ENCODE measurements at regions not wholly inside any gene's neighbourhood (a gene's known extent, or its start where the extent isn't known, plus 50 kb on each side); places are given as distances from the start of the nearest gene placed in this dataset.
"Not testable (repeated sequence)": the region's sequence is repeated elsewhere in the genome, so short reads cannot be mapped to it uniquely, and the experiment has no call there.

DNA sequence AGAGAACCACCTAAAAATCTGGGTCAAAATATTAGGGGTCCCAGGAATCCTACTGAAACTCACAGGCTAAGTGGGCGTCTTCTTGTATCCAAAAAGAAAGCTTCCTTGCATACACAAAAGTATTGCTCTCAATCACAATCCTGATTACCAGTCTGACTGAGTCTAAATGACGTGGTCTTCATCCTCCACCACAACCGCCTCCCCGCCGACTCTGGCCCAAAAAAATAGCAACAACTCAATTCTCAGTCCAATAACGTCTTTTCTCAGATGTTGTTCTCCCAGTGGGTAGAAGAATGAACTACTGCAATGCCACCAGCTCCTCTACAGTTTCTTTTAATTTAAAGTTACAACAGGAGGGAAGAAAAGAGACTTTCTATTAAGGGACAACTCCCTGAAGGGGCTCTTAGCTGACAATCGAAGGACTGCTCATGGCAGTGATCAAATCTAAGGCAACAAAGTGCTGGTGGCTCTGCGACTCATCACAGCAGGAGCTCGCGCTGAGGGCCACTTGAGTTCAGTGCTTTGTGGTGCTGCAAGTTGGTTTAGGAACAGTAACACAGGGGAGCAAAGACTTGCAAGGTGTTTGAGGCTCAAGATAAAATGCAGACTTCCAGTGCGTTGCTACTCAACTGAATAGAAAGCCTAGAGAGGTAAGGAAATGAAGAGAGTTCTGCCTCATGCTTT, 394.1 kb downstream of the BCAT1 start:
- FAIRE-seq, result no peak

DNA sequence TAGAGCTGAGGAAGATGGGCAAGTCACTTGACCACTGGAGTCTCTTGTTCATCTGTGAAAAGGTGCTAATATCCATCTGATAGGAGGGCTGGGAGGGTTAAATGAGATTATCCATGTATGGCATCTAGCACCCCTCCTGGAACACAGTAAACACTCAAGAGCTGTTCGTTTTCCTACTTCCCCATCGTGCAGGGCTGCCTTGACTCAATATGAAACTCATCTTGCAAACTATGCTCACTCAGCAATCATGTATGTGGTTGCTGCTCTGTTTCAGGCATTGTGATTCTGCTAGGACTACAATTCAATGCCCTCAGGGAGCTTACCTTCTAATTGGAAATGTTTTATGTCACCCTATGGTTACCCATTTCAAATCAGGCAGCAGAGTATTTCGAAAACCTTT, 395.6 kb downstream of the BCAT1 start:
- no peak for FAIRE-seq

DNA sequence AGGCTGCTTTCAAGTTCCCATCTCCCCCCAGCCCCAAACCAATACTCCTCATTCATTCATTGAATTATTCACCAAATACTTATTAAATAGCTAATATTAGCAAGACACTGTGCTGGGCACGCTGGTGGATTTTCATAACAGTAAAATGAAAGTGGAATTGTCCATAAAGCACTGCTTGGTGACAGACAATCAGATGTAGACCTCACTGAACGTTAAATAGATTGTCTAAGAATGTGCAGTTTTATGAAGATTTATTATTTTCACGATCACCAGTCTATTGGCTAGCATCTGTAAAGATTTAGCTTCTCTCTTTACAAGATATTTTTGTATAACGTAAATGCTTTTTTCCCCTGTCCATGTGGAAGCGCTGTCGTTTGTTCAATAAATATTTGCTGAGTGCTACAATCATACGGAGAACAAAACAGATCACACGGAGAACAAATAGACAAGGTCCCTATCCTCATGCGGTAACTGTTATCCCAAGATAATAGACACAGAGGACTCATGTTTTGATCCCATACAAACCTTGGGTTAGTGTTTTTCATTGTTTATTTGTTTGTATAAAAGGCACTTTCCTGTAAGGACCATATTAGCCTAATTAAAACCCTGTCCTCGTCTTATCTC, 397.6 kb downstream of the BCAT1 start:
- FAIRE-seq, result no peak

DNA sequence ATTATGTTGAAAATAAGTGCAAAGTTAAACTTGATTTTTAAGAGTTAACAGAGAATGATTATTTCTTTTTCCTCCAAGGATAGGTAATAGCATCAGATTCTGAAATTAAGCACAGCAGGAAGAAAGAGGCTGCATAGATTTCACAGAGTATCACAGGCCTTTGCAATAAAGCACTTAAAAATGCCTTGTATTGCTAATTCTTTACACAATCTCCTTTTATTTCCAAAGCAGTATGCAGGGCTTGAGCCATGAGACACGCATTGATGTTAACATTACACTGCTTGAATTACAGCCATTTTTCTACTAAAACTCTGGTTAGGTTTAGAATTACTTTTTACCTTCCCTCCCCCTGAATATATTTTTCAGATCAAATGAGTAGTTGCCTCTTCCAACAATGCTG, 398.3 kb downstream of the BCAT1 start:
- FAIRE-seq, result no peak

DNA sequence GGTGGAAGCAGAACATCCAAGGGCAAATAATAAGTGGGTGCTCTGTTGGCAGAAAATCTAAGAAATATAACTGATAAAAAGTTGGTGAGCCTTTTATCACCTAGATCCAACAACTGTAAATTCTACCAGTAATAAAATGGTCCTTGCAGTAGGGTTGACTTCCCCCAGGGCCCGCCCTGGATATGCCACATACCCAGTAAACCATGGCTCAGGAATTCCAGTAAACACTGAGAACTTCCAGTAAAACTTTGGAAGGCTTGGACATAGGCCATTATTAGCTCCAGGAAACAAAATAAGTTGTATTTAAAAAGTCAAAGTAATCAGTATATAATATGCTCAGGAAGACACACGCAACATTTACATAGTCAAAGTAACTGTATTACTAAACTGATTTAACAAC, 402.2 kb downstream of the BCAT1 start:
- FAIRE-seq, result no peak

DNA sequence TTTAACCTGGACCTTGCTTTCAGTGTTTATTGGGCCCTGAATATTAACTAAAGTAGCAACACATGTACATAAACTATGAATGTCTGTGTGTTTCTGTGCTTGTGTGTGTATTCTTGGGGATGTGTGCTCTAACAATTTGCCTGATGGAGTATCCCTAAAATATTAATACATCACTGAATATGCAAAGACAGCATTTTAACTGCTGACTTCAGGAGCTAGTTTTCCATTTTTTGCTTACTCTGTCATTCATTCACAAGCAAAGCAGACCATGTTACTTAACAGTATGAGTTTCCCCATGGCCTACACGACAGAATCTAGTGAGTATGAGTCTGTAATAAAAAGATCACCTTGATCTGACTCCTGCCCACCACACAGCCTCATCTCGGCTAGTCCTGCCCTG, 402.8 kb downstream of the BCAT1 start:
- FAIRE-seq, result no peak

DNA sequence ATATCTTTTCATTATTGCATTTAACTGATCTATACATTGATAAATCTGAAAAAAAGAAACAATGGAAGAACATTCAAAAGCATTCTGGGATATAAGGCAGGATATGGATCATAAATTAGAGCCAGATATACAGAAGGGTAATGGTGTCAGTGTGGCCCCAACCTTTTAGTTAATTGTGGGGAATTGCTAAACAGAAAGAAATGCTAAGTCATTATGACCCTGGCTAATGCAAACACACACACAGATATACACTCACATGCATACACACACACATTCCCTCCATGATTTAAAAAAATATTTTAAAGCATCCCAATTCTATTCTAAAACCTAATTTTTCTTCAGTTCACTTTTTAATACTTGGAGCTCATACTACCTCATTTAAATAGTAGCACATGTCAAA, 404.5 kb downstream of the BCAT1 start:
- FAIRE-seq, result no peak

DNA sequence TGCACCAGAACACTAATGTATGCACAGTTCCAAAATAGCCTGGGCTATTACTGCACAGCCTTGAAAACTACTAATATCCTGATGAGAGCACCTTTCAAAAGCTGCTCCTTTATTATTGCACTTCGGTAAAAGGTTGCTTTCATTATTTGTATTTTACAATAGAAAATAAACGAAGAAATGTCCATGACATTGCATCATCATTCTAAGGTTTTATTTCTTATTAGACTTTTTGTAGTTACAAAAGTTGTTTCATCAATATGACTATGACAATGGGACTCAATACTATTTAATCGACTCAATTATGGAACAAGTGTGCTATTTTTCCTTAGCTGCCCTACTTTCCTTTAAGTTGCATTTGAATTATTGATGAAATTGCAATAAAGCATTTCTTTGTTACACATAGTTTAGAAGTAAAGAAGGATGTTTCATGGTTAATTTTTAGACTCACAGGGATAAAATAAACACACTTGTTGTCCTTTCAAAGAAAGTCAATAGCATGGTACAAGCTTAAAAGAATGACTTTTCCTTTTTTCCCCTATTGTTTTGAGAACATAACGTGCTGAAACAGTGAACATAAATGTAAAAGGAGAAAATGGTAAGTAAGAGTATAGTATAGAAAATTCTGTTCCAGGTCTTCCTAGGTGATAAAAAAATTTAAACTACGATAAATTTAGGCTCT, 407.6 kb downstream of the BCAT1 start:
- FAIRE-seq, result no peak

DNA sequence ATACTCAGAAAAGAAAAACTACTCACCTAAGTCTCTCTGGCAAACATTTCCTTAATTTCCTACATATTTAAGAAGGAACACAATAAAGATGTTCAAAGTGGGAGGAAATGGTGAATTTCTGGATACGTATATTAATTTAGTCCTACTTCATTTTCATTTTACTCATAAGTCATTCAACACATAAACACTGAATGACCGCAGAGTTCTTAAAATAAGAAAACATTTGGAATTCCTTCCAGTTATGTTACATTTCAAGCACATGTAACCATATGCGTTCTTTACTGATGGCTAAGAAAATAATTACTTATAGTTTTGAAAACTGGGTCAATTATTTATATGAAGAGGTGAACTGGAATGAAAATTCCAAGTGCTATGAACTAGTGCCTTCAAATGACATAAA, 409.3 kb downstream of the BCAT1 start:
- no peak for FAIRE-seq

DNA sequence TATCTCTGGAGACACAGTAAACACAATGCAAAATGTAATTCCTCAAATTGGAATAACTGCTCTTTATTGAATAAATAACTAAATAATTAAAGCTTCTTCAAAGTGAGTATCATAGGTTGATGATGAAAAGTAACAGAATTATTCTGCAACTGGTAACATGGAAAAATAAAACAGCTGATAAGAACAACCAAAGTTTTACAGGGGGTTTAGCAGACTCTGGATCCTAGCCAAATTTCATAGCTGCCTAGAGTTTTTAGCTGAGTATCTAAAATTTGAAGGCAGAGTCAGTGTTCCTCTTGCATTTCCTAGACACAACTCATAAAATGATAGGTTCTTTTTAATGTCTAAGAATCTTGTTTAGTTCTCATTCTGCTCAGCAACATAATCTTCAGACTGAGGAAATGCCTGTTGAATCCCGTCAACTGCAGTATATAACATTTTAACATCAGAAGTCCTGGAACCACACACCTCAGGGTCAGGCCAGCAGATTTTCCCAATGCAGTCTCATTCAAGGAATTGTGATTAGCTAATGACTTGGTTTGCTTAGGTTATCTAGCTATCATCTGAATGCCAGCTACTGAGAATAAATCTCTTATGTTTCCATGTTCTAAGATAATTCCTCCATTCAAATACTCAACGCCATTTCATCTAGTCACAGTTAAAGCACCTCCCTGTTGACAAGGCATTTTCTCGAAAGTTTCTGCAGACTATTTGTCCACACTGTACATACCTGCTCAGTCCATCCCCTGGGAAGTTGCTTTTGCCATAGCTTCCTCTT, 411.6 kb downstream of the BCAT1 start:
- no peak for FAIRE-seq

DNA sequence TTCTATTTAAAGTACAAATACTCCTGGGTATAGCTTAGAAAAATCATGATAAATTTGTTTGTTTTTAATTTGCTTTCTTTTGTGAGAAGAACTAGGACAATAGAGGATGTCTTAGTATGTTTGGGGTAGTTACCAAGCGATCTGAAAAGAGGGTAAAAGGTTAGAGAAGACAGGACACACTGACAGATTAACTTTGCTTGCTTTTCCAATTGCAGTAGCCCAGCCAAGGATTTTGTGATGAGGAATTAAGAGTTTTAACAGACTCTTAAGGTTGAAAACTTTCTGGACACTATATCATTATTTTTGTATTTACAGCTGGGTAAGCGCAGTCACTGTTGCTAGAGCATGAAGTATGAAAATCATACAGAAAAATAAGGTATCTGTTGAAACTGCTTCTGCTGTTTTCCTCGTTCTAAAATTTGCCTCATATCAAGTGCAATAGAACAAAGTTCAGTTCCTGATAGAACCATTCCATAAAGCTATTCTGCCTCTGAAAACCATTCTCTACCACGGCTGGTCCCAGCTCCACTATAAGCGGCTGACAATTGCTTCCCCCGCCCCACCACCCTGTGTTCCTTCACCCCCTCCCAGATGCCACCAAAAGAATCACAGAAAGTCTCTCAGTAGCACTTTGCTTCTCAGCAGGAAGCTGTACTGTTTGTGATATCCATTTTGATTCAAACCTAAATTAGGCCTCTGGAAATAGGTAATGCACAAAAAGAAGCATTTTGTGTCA, 413.4 kb downstream of the BCAT1 start:
- no peak for FAIRE-seq

DNA sequence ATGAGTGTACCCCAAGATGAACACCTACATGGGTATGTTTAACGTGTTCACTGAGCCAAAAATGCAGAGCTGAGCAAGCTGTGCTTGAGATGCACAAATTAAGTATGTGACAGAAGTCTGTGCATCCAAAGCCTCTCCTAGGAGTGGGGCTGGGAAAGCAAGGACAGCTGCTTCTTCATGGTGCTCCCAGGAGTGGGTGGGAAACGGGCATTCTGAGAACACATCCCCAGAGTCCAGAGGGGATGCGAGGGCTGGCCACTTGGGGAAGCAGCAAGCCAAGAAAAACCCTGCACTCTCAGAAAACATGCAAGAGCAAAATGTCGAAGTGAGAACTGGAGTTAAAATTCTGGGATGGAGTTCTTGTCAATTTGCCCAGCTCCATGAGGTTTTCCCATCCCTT, 414.3 kb downstream of the BCAT1 start:
- no peak for FAIRE-seq

DNA sequence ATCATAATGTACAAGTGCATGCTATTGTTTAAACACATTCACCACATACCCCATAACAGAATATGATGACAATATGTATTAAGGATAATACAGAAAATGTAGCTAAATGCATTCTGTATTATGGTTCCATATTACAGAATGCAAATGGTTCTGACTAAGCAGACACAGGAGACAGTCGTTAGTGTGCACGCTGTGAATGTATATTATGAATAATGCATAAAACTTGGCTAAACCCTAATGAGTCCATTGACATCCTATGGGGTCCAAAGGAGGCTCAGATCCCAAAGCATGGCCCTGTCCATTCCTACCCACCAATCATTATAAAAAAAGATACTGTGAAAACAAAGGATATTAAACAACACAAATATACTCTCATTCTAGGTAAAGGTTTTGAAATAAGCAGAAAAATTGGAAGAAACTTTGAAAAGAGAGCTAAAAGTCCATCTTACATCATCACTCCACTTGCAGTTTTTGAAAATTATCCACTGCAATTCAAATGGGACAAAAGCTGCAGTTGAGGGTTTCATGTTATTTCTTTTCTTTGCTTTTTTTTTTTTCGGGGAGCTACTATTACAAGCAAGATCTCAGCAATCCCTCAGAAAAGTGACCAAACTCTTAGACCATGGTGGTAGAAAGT, 415.1 kb downstream of the BCAT1 start:
- FAIRE-seq, result no peak

DNA sequence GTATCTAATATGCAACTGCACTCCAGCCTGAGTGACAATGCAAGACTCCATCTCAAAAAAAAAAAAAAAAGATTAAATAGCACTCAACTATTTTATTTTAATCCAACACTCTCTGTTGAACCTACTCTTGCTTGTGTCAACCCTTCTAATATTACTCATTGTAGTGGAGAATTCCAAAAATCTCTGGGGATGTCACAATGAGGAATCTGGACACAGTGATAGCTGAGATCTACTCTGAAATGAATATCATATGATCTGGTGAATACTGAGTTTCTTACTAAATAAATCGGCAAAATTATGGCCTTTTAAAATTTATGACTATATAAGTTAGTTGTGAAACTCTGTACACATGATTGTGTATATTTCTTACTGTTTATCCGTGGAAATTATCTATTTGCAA, 418.2 kb downstream of the BCAT1 start:
- no peak for FAIRE-seq

DNA sequence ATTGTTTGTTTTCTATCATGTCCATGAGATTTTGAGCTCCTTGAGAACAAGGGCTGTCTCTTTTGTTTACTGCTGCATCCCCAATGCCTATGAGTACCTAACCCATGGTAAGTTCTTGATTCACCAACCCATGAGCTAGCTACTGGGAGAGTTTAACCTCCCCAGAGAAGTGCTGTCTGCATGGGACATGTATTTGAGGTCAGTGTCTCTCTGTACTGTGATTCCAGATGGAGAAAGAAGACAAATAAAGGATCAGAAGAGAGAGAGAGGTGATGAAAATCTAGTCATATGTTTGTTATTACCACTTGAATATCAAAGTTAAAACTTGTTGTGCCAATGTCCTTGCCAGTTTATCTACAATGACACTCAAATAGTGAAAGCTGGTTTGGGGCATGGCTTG, 421.8 kb downstream of the BCAT1 start:
- FAIRE-seq, result no peak

DNA sequence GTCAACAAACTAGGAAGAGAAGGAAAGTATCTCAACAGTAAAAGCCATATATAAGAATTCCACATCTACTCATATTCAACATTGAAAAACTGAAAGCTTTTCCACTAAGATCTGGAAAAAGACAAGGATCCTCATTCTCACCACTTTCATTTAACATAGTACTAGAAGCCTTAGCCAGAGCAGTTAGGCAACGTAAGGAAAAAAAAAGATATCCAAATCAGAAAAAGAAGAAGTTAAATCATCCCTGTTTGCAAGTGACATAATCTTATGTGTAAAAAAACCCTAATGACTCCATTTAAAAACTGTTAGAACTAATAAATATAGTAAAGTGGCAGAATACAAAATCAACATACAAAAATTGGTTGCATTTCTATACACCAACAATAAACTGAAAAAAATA, 426.2 kb downstream of the BCAT1 start:
- no peak for FAIRE-seq

DNA sequence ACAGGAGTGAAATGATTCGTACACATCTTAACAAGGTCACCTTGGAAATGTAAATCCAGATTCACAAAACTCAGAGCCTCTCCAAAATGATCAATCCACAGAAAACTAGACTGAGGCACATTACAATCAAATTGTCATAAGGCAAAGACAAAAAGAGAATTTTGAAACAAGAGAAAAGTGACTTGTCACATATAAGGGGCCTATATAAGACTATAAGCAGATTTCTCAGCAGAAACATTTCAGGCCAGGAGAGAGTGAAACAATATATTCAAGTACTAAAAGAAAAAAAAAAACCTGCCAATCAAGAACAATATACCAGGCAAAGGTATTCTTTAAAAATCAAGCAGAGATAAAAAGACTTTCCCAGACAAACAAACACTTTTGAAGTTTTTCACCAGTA, 429.1 kb downstream of the BCAT1 start:
- no peak for FAIRE-seq

DNA sequence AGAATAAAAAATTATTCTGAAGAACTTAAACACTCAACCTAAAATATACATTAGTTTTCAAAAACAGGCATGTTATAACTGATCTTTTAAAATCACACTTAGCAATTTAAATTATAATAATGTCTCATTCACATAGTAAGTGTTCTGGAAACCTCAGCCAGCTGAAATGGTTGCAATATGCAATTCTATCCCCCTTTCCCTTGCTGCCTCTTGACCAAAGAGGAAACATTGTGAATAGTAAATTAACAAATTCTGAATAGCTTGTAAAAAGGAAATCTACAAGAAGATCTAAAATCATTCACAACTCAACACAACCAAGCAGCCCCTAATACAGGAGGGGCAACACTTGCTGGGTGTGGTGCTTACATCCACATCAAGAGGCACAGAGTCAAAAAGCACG, 431.9 kb downstream of the BCAT1 start:
- no peak for FAIRE-seq

DNA sequence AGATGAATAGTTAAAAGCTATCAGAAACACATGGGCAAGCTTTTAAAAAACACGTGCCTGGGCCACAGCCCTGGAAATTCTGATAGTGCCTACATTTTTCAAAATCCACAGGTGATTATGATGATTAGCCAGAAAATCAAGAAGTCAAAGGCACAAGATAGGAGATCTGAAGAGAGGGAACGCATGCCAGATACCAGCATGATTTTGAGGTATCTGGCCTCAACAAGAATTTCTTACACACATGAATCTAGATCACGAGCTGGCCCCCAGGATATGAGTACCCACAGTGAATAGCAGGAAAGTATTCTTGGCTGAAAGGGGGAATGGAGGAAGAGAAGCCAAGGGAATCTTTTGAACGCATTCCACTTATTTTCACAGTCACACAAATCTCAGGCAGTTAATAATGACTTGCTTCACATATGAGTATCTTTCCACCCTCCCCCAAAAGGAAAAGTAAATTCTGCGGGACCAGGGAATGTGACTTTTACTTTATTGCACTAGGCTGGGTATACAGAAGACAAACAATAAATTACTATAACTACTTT, 438.2 kb downstream of the BCAT1 start:
- no peak for FAIRE-seq

DNA sequence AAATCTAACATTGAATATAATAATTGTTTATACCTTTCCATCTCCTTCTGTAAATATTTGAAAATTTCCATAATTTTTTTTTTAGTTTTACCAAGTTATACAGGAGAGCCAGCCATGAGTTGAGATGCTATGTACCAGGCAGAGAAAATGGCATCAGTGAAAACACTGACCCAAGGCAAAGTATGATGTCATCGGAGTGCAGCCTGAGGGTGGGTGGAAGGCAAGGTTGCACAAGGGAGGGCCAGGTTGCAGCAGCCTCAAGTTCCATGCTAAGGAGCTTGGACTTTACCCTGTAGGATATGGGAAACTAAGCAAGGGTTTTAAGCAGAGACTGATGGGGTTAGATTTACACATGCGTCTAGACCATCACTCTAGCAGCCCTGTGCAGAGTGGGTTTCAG, 441.1 kb downstream of the BCAT1 start:
- no peak for FAIRE-seq

DNA sequence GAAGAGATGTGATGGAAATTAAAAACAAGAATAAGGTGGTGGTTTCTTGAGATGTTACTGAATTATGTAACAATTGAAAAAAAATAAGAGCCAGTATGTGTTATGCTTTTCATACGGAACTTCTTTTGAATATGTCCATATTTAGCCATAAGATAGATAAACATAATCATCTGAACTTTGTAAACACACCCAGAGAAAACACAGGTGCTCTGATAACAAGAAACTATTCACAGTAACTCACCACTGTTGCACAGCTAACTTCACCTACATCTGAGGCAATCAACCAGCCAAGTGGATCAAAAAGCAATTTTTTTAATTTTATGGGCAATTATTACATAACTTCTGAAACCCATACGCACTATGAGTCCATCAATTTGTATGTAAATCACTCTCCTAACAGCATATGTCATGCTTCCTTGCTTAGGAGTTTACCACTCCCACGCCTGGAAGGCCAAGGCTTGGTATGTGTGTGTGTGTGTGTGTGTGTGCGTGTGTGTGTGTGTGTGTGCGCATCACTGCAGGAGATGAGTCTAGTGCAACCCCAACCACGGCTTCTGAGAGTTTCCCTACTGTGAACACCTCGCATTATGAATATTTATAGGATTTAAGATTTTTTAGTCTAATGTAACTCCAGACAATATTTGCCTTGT, 443.4 kb downstream of the BCAT1 start:
- FAIRE-seq, result no peak

DNA sequence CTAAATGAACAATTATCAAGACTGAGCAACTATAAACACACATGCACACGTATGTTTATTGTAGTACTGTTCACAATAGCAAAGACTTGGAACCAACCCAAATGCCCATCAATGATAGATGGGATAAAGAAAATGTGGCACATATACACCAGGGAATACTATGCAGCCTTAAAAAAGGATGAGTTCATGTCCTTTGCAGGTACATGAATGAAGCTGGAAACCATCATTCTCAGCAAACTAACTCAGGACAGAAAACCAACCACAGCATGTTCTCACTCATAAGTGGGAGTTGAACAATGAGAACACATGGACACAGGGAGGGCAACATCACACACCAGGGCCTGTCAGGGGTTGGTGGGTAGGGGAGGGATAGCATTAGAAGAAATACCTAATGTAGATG, 445.4 kb downstream of the BCAT1 start:
- not testable (repeated sequence) for FAIRE-seq
